C4-2B (cell line): ENCODE measurements at regions not wholly inside any gene's neighbourhood (a gene's known extent, or its start where the extent isn't known, plus 50 kb on each side); places are given as distances from the start of the nearest gene placed in this dataset.

ENCODE experiments used
- ZFX ChIP-seq: fragments of 450-650 bp; IDR thresholded peaks from 2 replicates; pipeline ENCODE4 v1.6.1; 2017
- TF ChIP-seq, protein P1 (sequence below): fragments of 450-650 bp; conservative IDR thresholded peaks from 2 replicates; pipeline ENCODE4 v1.5.1; 2017; ENCODE audit warnings: mild to moderate bottlenecking

DNA sequence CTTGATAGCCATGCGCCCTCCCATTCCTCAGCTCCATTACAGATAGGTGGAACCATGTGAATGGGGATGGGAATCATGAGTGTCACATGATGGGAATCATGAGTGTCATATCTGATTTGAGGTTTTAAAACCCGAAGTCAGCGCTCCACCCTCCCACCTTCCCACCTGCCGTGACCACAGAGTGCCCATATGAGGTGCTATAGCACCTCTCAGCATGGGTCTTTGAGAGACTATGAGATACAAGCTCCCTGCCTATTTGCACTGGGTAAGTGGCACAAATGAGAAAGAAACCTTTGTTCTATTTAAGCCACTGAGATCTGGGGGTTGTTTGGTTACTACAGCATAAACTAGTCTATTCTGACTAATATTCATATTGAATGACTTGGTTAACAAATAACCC lies 78.5 kb upstream of the PTPRM start:
- TF ChIP-seq, protein P1, sequence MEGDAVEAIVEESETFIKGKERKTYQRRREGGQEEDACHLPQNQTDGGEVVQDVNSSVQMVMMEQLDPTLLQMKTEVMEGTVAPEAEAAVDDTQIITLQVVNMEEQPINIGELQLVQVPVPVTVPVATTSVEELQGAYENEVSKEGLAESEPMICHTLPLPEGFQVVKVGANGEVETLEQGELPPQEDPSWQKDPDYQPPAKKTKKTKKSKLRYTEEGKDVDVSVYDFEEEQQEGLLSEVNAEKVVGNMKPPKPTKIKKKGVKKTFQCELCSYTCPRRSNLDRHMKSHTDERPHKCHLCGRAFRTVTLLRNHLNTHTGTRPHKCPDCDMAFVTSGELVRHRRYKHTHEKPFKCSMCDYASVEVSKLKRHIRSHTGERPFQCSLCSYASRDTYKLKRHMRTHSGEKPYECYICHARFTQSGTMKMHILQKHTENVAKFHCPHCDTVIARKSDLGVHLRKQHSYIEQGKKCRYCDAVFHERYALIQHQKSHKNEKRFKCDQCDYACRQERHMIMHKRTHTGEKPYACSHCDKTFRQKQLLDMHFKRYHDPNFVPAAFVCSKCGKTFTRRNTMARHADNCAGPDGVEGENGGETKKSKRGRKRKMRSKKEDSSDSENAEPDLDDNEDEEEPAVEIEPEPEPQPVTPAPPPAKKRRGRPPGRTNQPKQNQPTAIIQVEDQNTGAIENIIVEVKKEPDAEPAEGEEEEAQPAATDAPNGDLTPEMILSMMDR, result peak; percentile 16
- no peak for TF ChIP-seq ZFX
